ENCODE measurements at regions not wholly inside any gene's neighbourhood (a gene's known extent, or its start where the extent isn't known, plus 50 kb on each side); places are given as distances from the start of the nearest gene placed in this dataset.
"Not testable (repeated sequence)": the region's sequence is repeated elsewhere in the genome, so short reads cannot be mapped to it uniquely, and the experiment has no call there.

DNA sequence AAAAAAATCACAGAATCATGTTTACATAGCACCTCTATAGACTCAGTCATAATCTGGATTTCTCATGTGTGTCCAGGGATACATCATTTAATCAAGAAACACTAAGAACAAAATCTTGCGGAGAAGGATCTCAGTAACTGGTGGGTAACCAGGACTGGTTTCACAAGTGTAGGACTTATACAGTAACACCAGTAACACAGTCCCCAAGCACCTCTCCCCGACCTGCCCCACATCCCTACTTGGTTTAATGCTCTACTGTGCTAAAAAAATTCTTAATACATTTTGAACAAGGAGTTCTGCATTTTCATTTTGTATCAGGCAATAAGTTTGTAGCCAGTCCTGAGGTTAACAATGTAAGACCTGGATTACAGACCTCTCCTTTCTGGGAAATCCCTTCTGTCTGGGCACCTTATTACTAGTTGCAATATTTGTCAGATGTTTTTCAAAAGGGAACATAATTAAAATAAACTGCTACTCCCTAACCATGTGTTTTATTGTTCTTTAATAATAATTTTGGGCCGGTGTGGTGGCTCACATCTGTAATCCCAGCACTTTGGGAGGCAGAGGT is 57.6 kb upstream of the BBX start:
- no peak overlapping the region for H3K4me3 ChIP-seq (ENCODE audit: insufficient read depth, low read depth, low read length)
- WGBS, 2 experiments = 85 to 91% methylated on average over 3 of the region's 3 CpGs

DNA sequence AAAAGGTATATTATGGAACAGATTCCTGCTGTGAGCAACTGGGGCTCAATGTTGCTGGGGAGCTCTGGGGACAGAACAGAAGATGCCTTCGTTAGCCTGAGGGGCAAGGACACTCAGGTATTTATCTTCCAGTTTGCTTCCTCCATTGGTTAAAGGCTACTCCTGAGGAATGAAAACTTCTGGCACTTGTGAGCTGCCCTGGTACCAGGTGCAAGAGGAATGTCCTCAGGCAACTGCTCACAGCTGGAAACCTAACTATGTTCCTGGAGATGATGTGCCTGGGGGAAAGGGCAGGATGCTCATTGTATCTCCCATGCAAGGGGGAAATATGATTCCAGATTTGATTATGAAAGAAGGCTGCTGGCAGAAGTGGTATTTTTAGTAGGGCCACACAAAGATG is 54.0 kb upstream of the BBX start:
- H3K27me3 ChIP-seq (ENCODE audit: control insufficient read depth, insufficient read depth, low read length, poor library complexity, severe bottlenecking) = no peaks in the 10 kb centered on the region
- no peaks in the 10 kb centered on the region for H3K36me3 ChIP-seq (ENCODE audit: control insufficient read depth, insufficient read depth, low read length)
- no peak overlapping the region for H3K4me3 ChIP-seq (ENCODE audit: insufficient read depth, low read depth, low read length)
- no peaks in the 10 kb centered on the region for H3K9me3 ChIP-seq (ENCODE audit: control insufficient read depth, low read length)
- 73 to 88% methylated on average over 1 of the region's 1 CpG for WGBS, 2 experiments
- no peaks in the 10 kb centered on the region for H3K4me1 ChIP-seq (ENCODE audit: control insufficient read depth, insufficient read depth, low read length)
- H3K27ac ChIP-seq (ENCODE audit: insufficient read depth, low read depth, low read length, poor library complexity, severe bottlenecking) = no peak overlapping the region

More for the DNA sequence above, 57.6 kb upstream of the BBX start:
- Histone ChIP-seq H3K27me3 (ENCODE audit: control insufficient read depth, insufficient read depth, low read length, poor library complexity, severe bottlenecking) (no peaks in the 10 kb centered on the region), H3K27ac (ENCODE audit: insufficient read depth, low read depth, low read length, poor library complexity, severe bottlenecking) (no peak overlapping the region), H3K36me3 (ENCODE audit: control insufficient read depth, insufficient read depth, low read length) (no peaks in the 10 kb centered on the region), H3K9me3 (ENCODE audit: control insufficient read depth, low read length) (no peaks in the 10 kb centered on the region), H3K4me1 (ENCODE audit: control insufficient read depth, insufficient read depth, low read length) (no peaks in the 10 kb centered on the region)

DNA sequence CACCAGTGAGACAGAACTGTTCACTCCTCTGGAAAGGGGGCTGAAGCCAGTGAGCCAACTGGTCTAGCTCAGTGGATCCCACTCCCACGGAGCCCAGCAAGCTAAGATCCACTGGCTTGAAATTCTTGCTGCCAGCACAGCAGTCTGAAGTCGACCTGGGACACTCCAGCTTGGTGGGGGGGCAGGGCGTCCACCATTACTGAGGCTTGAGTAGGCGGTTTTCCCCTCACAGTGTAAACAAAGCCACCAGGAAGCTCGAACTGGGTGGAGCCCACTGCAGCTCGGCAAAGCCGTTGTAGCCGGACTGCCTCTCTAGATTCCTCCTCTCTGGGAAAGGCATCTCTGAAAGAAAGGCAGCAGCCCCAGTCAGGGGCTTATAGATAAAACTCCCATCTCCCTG is 52.3 kb upstream of the BBX start:
- H3K9me3 ChIP-seq (ENCODE audit: control insufficient read depth, low read length); H3K36me3 ChIP-seq (ENCODE audit: control insufficient read depth, insufficient read depth, low read length); H3K27ac ChIP-seq (ENCODE audit: insufficient read depth, low read depth, low read length, poor library complexity, severe bottlenecking); H3K4me3 ChIP-seq (ENCODE audit: insufficient read depth, low read depth, low read length); H3K27me3 ChIP-seq (ENCODE audit: control insufficient read depth, insufficient read depth, low read length, poor library complexity, severe bottlenecking); H3K4me1 ChIP-seq (ENCODE audit: control insufficient read depth, insufficient read depth, low read length): not testable (repeated sequence)
- WGBS, 2 experiments = 50 to 60% methylated on average over 8 of the region's 8 CpGs

Measured in ectodermal cell (in vitro differentiated cells).